GM18519 (cell line): ENCODE measurements at regions not wholly inside any gene's neighbourhood (a gene's known extent, or its start where the extent isn't known, plus 50 kb on each side); places are given as distances from the start of the nearest gene placed in this dataset.
A peak's percentile ranks its signal among the peaks of the same experiment; 100 is the strongest.

Source experiments
- ATAC-seq: cut with Tn5 transposase; IDR thresholded peaks from one replicate; pipeline ENCODE4 v1.9.1; 2021; ENCODE audit warnings: mild to moderate bottlenecking, moderate library complexity; ENCODE audit not compliant: unreplicated experiment, low FRiP score

GRCh38 chr11:10936626-10937384 lies 79.0 kb upstream of the ZBED5 start:
- ATAC-seq: no peak

GRCh38 chr11:10935015-10935559 lies 77.2 kb upstream of the ZBED5 start:
- no peak for ATAC-seq

GRCh38 chr11:10934293-10934860 lies 76.5 kb upstream of the ZBED5 start:
- ATAC-seq: no peak

GRCh38 chr11:10933455-10934292 lies 75.8 kb upstream of the ZBED5 start:
- ATAC-seq: peak; percentile 80

- no peak for ATAC-seq
Observed at GRCh38 chr11:10932976-10933375, 75.1 kb upstream of the ZBED5 start.

- ATAC-seq: no peak
Observed at GRCh38 chr11:10931761-10932670, 74.2 kb upstream of the ZBED5 start.

- ATAC-seq: no peak
Observed at GRCh38 chr11:10930972-10931760, 73.3 kb upstream of the ZBED5 start.

GRCh38 chr11:10930224-10930971 lies 72.5 kb upstream of the ZBED5 start:
- no peak for ATAC-seq

GRCh38 chr11:10927538-10927937 lies 69.7 kb upstream of the ZBED5 start:
- ATAC-seq: no peak

- ATAC-seq: no peak
Observed at GRCh38 chr11:10926801-10927211, 69.0 kb upstream of the ZBED5 start.

- no peak for ATAC-seq
Observed at GRCh38 chr11:10925149-10925926, 67.5 kb upstream of the ZBED5 start.

GRCh38 chr11:10923882-10924281 lies 66.0 kb upstream of the ZBED5 start:
- ATAC-seq: no peak

- no peak for ATAC-seq
Observed at GRCh38 chr11:10922892-10923291, 65.0 kb upstream of the ZBED5 start.

- no peak for ATAC-seq
Observed at GRCh38 chr11:10920875-10921274, 63.0 kb upstream of the ZBED5 start.

GRCh38 chr11:10920205-10920604 lies 62.4 kb upstream of the ZBED5 start:
- ATAC-seq: no peak

GRCh38 chr11:10918698-10919097 lies 60.8 kb upstream of the ZBED5 start:
- no peak for ATAC-seq

- ATAC-seq: no peak
Observed at GRCh38 chr11:10918275-10918674, 60.4 kb upstream of the ZBED5 start.

- no peak for ATAC-seq
Observed at GRCh38 chr11:10917802-10918201, 59.9 kb upstream of the ZBED5 start.
